ENCODE measurements at regions not wholly inside any gene's neighbourhood (a gene's known extent, or its start where the extent isn't known, plus 50 kb on each side); places are given as distances from the start of the nearest gene placed in this dataset.

DNA sequence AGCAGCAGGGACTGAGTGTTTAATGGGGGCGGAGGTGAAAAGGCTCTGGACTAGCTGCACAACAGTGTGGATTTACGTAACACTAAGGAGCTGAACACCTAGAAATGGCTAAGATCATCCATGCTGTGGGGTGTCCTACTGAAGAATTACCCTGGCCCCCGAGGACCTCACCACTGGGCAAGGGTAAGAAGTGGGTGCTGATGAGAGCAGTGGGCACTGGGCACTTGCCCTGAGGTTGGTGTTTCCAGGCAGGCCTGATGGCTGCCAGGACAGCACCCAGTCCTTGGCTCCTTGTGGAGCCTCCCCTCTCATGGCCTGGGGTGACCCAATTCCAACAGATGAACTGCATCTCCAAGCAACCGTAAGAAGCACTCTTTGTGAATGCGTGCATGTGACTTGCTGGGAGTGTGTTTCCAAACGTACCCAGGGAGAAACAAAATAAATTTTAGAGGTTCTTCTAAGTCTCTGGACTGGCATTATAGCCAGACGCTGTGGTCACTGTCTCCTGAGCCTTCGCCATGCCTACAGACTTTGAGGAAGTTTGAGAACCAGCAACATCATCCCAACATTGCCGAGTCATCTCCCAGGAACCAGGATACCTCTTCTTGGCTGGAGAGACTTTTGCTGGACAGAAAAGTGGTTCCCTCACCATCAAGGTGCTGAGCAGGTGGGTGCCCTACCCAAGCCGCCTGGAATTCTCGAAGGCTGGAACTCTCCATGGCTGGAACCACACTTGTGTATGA is 245.9 kb downstream of the ERMARD start:
- no peak for DNase-seq (ENCODE audit: low spot score)

DNA sequence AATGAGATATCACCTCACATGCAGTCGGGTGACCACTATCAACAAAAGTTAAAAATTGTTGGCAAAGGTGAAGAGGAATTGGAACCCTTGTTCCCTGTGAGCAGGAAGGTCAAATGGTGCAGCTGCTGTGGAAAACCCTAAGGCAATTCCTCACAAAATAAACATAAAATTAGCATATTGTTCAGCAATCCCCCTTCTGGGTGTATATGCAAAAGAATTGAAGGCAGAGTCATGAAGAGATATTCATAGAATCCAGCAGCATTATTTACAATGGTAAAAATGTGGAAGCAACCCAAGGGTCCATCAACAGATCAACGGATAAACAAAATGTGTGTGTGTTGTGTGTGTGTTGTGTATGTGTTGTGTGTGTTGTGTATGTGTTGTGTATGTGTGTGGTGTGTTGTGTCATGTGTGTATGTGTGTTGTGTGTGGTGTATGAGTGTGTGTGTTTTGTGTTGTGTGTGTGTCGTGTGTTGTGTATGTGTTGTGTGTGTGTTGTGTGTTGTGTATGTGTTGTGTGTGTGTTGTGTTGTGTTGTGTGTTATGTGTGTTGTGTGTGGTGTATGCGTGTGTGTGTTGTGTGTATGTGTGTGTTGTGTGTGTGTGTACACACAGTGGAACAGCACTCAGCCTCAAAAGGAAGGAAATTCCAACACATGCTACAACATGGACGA is 245.1 kb downstream of the ERMARD start:
- DNase-seq (ENCODE audit: low spot score): no peak

DNA sequence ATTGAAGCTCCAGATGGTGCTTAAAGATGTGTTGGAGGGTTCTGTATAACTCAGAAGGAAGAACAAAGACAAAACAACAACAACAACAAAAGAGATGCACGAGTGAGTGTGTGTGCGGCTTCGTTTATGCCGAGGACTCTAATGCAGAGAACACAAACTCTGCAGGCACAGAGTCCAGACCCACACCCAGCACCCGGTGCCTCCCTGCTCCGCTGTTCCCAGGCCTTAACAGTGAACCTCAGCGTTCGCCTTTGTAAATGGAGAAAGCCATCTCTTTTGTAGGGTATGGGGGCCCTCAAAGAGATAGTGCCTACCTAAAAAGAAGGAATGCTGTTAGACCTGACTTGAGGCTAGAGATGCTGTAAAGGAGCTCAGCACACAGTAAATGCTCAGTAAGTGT is 243.3 kb downstream of the ERMARD start:
- no peak for DNase-seq (ENCODE audit: low spot score)

DNA sequence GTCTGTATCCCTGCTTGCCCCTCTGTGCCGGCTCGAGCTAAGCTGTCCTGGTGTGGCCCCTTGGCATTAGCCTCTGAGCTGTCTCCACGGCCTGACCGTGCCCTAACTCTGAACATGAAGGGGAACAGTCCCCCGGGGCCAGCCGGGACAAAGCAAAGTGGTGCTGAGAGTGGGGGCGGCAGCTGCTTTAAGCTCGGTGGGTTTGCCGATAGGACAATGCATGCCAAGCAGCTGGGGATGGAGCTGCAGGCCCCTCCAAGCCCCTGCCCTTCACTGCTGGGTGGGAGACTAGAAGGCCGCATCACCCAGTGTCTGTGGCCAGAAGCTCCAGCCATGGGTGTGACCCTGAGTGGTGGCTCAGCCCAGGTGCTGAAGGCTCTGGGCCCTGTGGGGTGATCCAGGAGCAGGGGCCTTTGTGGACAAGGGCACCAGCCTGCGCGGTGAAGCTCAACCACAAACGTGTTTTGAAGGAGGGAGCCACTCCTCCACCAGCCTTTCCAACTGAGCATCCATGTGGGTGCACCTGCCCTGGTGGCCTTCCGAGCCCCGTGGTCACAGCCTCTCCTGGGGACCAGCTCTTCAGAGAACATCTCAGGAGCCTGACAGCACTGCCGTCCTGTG is 242.5 kb downstream of the ERMARD start:
- no peak for DNase-seq (ENCODE audit: low spot score)

DNA sequence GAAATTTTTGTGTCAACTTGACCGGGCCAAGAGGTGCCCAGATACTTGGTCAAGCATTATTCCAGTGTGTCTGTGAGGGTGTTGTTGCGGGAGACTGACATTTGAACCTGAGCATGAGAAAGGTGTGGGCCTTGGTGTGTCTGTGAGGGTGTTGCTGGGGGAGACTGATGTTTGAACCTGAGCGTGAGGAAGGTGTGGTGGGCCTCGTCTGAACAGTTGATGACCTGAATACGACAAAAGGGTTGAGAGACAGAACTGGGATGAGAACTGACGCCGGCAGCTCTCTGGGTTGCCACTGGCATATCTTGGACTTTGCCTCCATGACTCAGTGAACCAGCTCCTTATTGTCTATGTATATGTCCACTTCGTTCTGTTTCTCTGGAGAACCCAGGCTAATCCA is 240.5 kb downstream of the ERMARD start:
- no peak for DNase-seq (ENCODE audit: low spot score)

DNA sequence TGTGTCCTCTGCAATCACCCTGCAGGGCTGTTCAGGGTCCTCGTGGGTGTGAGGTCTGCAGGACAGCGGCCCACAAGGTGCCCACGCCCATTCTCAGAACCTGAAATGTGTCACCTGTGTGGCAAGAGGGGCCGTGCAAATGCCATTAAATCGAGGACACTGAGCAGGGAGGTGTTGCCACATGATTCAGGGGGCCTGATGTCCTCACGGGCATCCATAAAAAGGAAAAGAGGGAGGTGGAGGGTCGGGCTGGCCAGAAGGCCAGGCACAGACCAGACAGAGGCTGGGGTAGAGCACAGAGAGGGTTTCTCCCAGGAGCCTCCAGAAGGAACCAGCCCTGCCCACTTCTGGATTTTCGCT is 239.6 kb downstream of the ERMARD start:
- DNase-seq (ENCODE audit: low spot score): no peak

DNA sequence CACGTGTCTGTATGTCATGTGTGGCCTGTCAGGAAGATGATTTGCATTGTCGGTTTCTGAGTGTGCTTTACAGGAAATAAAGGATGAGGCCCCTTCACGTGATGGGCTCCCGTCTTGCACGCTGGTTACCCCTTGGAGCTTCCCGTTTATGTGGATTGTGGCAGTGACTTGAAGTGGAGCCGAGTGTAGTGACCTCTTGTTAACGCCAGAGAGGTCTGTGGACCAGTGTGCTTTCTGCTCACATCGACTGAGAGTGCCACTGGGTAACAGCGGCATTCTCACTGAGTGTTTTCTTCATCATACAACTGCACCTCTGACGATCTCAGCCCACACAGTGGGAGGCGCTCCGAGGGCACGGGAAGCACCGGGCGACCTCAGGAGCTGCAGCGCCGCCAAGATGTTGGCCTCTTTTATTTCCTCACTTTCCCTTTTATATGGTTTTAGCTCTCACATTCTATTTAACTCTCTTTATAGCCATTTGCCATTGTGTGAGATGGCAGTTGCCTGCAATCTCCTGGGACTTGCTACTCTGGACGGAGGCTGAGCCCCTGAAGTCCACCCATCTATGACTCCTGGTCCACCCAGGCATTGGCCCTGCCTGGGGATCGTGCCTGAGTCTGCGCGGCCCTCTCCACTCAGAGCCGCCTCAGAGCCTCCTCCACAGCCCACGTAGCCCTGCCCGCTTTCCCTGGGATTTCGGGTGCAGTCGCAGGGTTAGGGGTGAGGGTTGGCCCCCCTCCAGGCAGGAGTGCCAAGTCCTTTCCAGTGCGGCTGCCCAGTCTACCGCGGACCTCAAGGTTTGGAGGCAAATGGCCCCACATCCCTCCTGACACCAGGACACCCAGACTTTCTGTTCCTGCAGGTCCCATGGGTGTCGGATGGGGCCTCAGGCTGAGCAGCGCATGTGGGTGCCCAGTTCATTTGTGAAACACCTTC is 238.9 kb downstream of the ERMARD start:
- DNase-seq (ENCODE audit: low spot score): no peak

DNA sequence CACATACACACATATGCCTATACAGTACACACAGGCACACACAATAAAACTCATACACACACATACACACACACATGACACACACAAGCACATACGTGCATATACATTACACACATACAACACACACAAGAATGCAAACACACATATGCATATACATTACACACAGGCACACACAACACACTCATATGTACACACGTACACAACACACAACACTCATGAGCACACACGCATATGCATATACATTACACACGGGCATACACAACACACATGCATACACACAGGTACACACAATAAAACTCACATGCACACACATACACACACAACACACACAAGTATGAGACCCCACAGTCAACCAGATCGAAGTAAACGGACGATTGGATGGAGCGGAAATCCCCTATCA is 238.2 kb downstream of the ERMARD start:
- no peak for DNase-seq (ENCODE audit: low spot score)

DNA sequence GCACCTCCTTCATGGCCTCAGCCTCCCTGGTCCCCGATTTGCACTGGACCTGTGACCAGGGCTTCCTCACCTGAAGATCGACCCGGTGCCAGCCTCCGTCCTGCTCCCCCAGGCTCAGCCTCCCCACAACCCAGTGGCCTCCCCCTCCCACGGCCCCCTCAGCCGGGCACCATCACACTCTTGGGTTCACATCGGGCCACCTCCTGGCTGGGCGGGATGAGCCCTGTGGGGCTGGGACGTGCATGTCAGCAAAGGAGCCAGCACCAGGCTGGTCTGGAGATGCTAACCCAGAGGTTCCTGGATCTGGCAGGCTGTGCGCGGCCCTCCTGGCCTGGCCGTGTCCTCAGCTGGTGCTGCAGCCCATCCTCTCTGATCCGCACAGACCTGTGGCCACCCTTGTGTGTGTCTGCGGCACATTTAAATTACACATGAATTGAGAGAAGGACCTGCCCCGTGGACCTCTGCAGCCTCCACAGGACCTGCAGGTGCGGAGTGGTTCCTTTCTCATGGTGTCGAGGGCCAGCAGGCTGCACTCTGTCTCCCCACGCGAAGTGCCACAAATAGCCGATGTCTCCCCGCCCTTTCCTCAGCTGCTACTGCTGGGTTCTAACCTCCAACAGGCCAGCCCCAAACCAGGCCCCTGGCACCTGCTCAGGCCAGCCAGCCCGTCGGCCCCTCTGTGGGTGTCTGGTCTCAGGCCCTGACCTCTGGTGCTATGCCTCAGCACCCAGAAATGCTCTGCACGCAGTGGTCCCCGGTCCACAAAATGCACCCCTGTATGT is 237.5 kb downstream of the ERMARD start:
- DNase-seq (ENCODE audit: low spot score): no peak

DNA sequence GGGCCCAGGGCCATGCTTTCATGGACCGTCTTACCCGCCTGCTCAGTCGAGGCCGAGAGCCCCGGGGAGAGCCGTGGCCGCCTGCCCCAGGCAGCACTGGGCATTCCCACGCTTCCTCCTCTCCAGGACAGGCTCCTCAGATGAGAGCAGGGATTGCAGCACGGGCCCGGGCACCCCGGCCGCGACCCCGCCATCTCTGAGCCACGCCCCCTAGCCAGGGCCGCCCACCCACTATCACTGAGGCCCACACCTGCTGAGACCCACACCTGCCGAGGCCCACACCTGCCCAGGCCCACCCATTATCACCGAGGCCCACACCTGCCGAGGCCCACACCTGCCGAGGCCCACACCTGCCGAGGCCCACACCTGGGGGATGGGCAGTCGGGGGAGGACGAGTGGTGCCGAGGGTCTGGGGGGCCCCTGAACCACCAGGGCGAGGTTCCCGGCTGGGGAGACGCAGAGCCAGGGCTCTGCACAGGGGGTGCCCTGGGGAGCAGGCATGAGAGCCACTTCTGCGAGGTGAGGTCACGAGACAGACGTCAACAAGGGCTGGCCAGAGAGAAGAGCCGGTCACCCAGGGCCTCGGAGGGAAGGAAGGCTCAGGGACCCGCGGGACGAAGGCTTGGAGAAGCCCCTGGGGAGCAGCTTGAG is 235.6 kb downstream of the ERMARD start:
- DNase-seq (ENCODE audit: low spot score): no peak

DNA sequence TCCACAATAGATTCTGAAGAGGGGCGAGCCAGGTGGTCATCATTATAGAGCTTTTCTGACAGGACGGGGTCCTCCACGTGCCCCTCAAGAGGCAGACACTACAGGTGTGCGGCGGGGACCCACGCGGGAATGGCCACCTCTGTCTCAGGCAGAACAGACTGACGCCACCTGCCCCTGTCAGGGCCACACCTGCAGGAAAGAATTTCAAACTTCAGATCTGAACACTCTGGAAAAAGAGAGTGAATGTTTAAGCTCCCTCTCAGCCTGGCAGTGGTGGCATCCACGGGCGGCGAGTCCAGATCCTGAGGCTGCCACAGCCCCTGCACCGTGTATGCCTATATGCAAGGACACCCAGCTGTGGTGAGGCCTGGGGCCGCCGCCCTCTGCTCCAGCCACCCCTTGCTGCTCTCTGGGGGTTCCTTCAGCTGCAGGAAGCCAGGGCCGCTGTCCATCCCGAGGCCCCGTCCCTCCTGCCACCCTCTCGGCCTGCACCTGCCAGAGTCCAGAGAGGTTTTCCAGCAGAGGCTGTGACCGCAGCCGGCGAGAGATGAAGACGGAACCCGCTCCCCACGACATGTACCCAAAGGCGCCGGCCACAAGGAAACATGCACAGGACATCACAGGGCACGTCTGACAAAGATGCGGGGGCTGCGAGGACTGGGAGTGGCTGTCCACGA is 234.9 kb downstream of the ERMARD start:
- no peak for DNase-seq (ENCODE audit: low spot score)

DNA sequence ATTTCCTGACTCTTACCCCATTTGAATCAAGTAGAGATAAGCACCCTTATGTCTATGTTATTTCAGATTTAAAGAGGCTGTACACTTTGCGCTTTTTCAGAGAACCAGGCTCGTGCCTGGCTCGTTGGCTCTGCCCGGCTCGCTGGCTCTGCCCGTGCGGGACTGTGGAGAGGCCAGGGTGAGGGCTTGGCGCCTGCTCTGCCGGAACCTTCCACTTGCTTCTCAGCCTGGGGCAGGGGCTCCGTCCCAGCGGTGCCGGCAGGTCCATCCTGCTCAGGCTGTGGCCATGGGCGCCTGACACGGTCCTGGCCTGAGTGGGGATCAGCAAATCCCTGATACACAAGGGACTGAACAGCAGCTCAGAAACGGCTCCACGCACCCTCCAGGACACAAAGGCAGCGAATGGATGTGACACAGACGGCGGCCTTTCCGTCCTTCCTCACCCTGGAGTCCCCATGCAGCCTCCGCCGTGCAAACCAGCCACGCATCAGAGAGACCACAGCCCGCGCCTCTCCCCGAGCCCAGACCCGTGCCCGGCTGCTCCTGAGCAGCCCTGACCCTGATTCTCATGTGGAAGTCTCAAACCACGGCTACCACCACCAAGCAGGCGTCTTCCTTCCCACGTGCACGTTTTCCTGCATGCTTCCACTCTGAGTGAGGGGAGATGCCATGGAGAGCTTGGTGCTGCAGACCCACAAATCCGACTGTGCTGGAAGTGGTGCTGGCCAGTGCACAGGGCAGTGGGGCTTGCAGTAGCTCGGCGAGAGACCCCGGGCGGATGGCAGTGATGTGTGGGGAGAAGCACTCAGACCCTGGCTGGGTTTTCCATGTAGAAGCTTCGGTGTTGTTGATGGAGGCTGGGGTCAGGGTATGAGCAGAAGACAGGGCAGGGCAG is 233.9 kb downstream of the ERMARD start:
- DNase-seq (ENCODE audit: low spot score): no peak

DNA sequence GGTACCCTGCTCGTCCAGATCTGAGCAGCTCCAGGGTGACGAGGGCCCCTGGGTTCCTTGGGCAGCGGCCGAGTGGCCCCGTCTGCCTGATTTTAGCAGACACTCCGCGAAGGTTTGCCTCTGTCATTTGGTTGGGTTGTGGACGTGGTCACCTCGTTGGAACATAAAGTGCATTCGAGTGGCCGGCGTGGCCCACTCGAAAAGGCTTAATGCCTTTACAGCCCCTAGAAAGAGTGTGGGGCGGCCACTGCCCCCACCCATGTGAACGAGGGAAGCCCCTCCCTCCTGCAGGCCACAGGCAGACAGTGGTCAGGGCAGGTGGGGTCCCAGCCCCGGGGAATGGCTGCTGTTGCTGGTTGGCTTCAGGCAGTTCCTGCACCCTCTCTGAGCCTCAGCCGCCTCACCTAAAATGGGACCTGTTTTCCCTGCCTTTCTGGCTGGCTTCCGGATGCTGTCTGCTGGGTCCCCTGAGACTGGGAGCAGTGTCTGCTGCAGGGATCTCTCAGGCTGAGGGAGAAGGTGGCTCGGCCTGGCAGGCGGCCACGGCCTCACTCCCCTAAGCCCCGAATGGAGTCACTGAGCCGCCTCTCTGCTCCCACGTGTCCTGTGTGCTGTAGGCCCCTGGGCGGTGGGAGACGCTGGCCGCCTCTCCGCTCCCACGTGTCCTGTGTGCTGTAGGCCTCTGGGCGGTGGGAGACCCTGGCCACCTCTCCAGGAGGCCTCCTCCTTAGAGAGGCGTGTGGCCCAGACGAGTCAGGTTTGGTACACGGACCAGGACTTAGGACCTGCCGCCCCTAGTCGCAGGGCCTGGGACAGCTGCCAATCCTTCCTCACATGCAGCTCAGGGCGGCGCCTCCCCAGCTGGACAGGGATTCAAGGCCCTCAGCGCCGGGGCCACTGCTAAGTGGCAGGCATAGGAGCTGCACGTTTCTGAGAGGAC is 233.0 kb downstream of the ERMARD start:
- no peak for DNase-seq (ENCODE audit: low spot score)

DNA sequence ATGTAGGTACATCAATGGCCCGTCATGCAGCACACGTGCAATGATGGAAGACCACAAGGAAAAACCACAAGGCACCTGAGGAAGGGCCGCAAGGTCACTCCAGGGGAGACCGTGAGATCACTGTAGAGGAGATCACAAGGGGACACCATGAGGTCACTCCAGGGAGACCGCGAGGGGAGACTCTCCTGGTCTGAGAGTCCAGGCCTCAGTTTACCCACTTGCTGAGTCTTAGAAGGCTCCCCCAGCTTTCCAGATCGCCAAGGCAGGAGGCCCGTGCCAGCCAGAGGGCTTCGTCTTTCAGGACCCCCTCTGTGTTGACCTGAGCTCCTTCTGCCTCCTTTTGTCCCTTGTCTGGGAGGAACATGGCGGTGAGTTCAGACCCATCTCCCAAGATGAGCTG is 232.2 kb downstream of the ERMARD start:
- DNase-seq (ENCODE audit: low spot score): no peak

DNA sequence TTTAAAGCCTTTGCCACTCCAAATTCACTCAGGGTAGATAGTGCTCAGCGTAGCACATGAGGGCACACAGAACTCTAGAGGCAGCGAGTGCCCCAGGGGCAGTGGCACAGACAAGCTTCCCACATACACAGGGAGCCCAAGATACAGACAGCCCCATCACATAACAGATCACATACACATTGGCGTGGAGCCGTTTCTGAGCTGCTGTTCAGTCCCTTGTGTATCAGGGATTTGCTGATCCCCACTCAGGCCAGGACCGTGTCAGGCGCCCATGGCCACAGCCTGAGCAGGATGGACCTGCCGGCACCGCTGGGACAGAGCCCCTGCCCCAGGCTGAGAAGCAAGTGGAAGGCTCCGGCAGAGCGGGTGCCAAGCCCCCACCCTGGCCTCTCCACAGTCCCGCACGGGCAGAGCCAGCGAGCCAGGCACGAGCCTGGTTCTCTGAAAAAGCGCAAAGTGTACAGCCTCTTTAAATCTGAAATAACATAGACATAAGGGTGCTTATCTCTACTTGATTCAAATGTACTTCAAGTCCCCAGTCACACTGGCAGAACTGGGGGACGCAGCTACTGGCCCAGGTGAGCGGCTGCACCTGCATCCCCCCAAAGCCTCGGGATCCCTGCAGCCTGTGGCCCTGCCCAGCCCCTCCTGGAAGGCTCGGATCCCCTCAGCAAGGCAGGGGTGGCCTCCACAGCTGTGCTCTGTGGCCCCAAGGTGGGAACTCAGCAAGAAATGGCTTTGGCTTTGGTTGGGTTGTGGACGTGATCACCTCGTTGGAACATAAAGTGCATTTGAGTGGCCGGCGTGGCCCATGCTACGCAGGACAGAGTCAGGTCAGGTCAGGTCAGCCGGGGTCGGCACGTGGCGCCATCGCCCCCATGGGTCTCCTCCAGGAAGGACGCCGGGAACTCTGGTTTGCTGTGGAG is 231.3 kb downstream of the ERMARD start:
- DNase-seq (ENCODE audit: low spot score): no peak

DNA sequence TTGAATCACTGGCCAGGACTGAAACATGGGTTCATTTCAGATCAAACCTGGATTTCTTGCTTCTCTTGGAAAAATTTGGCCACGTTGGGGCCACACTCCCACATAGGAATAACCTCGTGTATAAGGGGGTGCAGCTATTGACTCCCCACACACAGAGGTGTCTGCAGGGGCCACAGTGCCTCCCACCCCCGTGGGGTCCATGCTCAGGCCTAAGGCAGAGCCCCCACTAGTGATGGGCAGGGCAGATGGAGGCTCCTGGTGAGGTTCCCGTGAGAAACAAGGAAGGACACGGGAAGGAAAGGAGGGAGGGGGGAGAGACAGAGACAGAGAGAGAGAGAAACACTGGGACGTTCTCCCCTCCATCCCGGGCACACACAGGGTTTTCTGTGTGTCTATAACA is 230.5 kb downstream of the ERMARD start:
- no peak for DNase-seq (ENCODE audit: low spot score)

DNA sequence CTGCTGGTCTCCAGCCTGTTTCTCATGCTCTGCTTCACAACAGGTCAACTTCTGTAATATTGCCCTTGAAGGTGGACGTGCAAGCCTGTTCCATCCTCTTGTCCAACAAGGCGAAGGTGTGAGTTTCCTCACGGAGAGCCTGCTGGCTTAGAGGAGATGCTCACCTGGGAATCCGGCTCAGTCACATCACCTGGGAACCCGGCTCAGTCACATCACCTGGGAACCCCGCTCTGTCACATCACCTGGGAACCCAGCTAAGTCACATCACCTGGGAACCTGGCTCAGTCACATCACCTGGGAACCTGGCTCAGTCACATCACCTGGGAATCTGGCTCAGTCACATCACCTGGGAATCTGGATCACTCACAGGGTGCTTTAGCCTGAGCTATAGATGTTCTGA is 230.1 kb downstream of the ERMARD start:
- no peak for DNase-seq (ENCODE audit: low spot score)
